OCI-LY3 (cell line): ENCODE measurements at regions not wholly inside any gene's neighbourhood (a gene's known extent, or its start where the extent isn't known, plus 50 kb on each side); places are given as distances from the start of the nearest gene placed in this dataset.

Source experiments
- H2AFZ ChIP-seq: fragments of 200-600, 300-600 bp; shearing (Covaris generic); 2 replicates; pipeline ENCODE4 v1.6.0; 2014; ENCODE audit warnings: antibody characterized with exemption, low read depth, low read length
- H3K27ac ChIP-seq: fragments of 200-600, 300-600 bp; sonication (generic); 2 replicates; pipeline ENCODE4 v1.5.1; 2014; ENCODE audit warnings: mild to moderate bottlenecking, low read length, moderate library complexity, mixed read lengths
- H3K27me3 ChIP-seq: fragments of 200-600, 300-600 bp; sonication (generic); 2 replicates; pipeline ENCODE4 v1.6.1; 2014; ENCODE audit warnings: low read depth, low read length, mixed read lengths
- H3K36me3 ChIP-seq: fragments of 200-600, 300-600 bp; sonication (generic); replicated peaks from 2 replicates; pipeline ENCODE3; 2014; ENCODE audit warnings: low read depth, low read length, mixed read lengths
- H3K4me1 ChIP-seq: fragments of 300-600, 200-600 bp; sonication (generic); 2 replicates; pipeline ENCODE4 v1.6.1; 2014; ENCODE audit warnings: low read length, mixed read lengths
- H3K4me2 ChIP-seq: fragments of 200-600, 300-600 bp; sonication (generic); 2 replicates; pipeline ENCODE4 v1.6.1; 2014; ENCODE audit warnings: low read length, mixed read lengths
- H3K4me3 ChIP-seq: fragments of 300-600, 200-600 bp; sonication (generic); 2 replicates; pipeline ENCODE4 v1.5.1; 2014; ENCODE audit warnings: antibody characterized with exemption, mild to moderate bottlenecking, low read length, moderate library complexity
- H3K79me2 ChIP-seq: fragments of 300-600, 200-600 bp; shearing (Covaris generic); 2 replicates; pipeline ENCODE4 v1.6.1; 2014; ENCODE audit warnings: mild to moderate bottlenecking, low read length, mixed read lengths
- H3K9ac ChIP-seq: fragments of 300-600, 200-600 bp; shearing (Covaris generic); 2 replicates; pipeline ENCODE4 v1.6.0; 2014; ENCODE audit warnings: mild to moderate bottlenecking, low read length, moderate library complexity
- H3K9me3 ChIP-seq: fragments of 200-600, 300-600 bp; shearing (Covaris generic); 2 replicates; pipeline ENCODE4 v1.6.1; 2014; ENCODE audit warnings: low read length, mixed read lengths; ENCODE audit not compliant: insufficient read depth
- H4K20me1 ChIP-seq: fragments of 200-600, 300-600 bp; sonication (generic); 2 replicates; pipeline ENCODE4 v1.6.1; 2016; ENCODE audit warnings: low read length, mixed read lengths; ENCODE audit not compliant: insufficient read depth
- CTCF ChIP-seq: fragments of 200-600, 300-600 bp; sonication (generic); IDR thresholded peaks from 2 replicates; pipeline ENCODE4 v1.5.1; 2014; ENCODE audit warnings: antibody characterized with exemption, low read length, low read depth
- EZH2phosphoT487 ChIP-seq: fragments of 200-600 bp; shearing (Covaris generic); IDR thresholded peaks from 2 replicates; pipeline ENCODE4 v1.6.1; 2018; ENCODE audit warnings: antibody characterized with exemption, mixed run types, low read depth

- Histone ChIP-seq H2AFZ (no peak overlapping the region), H3K79me2 (no peaks in the 10 kb centered on the region), H3K36me3 (no peaks in the 10 kb centered on the region), H3K4me2 (no peak overlapping the region), H3K4me3 (no peak overlapping the region), H3K4me1 (no peaks in the 10 kb centered on the region), H3K9ac (no peak overlapping the region), H3K27me3 (no peaks in the 10 kb centered on the region), H4K20me1 (no peaks in the 10 kb centered on the region), H3K27ac (no peak overlapping the region), H3K9me3 (no peaks in the 10 kb centered on the region)
- no peak for TF ChIP-seq EZH2phosphoT487
- no peak for TF ChIP-seq CTCF
These were observed 541.1 kb downstream of the KCNJ18 start for GRCh38 chr17:22233382-22233781.

- H3K79me2 ChIP-seq, result no peaks in the 10 kb centered on the region
- no peaks in the 10 kb centered on the region for H3K4me1 ChIP-seq
- H3K4me2 ChIP-seq, result no peak overlapping the region
- no peak overlapping the region for H2AFZ ChIP-seq
- no peaks in the 10 kb centered on the region for H3K27me3 ChIP-seq
- no peaks in the 10 kb centered on the region for H3K36me3 ChIP-seq
- H4K20me1 ChIP-seq, result no peaks in the 10 kb centered on the region
- H3K9me3 ChIP-seq, result no peaks in the 10 kb centered on the region
- no peak overlapping the region for H3K9ac ChIP-seq
- TF ChIP-seq CTCF (no peak), EZH2phosphoT487 (no peak)
- no peak overlapping the region for H3K27ac ChIP-seq
- H3K4me3 ChIP-seq, result no peak overlapping the region
These were observed 550.1 kb downstream of the KCNJ18 start for GRCh38 chr17:22242472-22242871.

- no peaks in the 10 kb centered on the region for H4K20me1 ChIP-seq
- no peaks in the 10 kb centered on the region for H3K79me2 ChIP-seq
- H3K27ac ChIP-seq, result no peak overlapping the region
- H3K4me2 ChIP-seq, result no peak overlapping the region
- H3K9ac ChIP-seq, result no peak overlapping the region
- H3K9me3 ChIP-seq, result no peaks in the 10 kb centered on the region
- no peak overlapping the region for H2AFZ ChIP-seq
- no peak overlapping the region for H3K4me3 ChIP-seq
- no peaks in the 10 kb centered on the region for H3K4me1 ChIP-seq
- no peak for TF ChIP-seq EZH2phosphoT487
- no peak for TF ChIP-seq CTCF
- no peaks in the 10 kb centered on the region for H3K36me3 ChIP-seq
- no peaks in the 10 kb centered on the region for H3K27me3 ChIP-seq
These were observed 559.2 kb downstream of the KCNJ18 start for GRCh38 chr17:22251498-22251897.

GRCh38 chr17:22253007-22253406 lies 560.7 kb downstream of the KCNJ18 start:
- Histone ChIP-seq H3K4me3 (no peak overlapping the region), H3K27me3 (no peaks in the 10 kb centered on the region), H2AFZ (no peak overlapping the region), H3K36me3 (no peaks in the 10 kb centered on the region), H3K9ac (no peak overlapping the region), H4K20me1 (no peaks in the 10 kb centered on the region), H3K4me1 (no peaks in the 10 kb centered on the region), H3K9me3 (no peaks in the 10 kb centered on the region), H3K79me2 (no peaks in the 10 kb centered on the region), H3K27ac (no peak overlapping the region), H3K4me2 (no peak overlapping the region)
- TF ChIP-seq EZH2phosphoT487 (no peak), CTCF (no peak)
